Left lung (tissue), 4 donors: ENCODE measurements at regions not wholly inside any gene's neighbourhood (a gene's known extent, or its start where the extent isn't known, plus 50 kb on each side); places are given as distances from the start of the nearest gene placed in this dataset.
"Not testable (repeated sequence)": the region's sequence is repeated elsewhere in the genome, so short reads cannot be mapped to it uniquely, and the experiment has no call there.

ENCODE experiments used
- ATAC-seq: fragments of 200-7000 bp; cut with Tn5 transposase; one replicate; pipeline ENCODE4 v1.9.1; 2020; ENCODE audit warnings: moderate library complexity
- DNase-seq, 4 donors: peaks; one replicate each; pipeline ENCODE4 v3.0.0-alpha.2; 2013 to 2020
- H3K27ac ChIP-seq, 2 donors: fragments of 200-600 bp; sonication (generic) in 1 of 2; one replicate each; pipeline versions ENCODE4 v1.5.0 to v1.8.0; 2020 to 2021
- H3K27me3 ChIP-seq, 2 donors: fragments of 200-600 bp; sonication (generic) in 1 of 2; one replicate each; pipeline versions ENCODE4 v1.5.0 to v1.8.0; 2020 to 2021
- H3K36me3 ChIP-seq, 2 donors: fragments of 200-600 bp; sonication (generic) in 1 of 2; one replicate each; pipeline versions ENCODE4 v1.5.0 to v1.8.0; 2020 to 2021
- H3K4me1 ChIP-seq, 2 donors: fragments of 200-600 bp; one replicate each; pipeline ENCODE4 v1.8.0; 2021
- H3K4me3 ChIP-seq, 2 donors: fragments of 200-600 bp; sonication (generic) in 1 of 2; one replicate each; pipeline versions ENCODE4 v1.5.0 to v1.8.0; 2020 to 2021; ENCODE audit warnings: mild to moderate bottlenecking in 1 of 2
- H3K9me3 ChIP-seq, 2 donors: fragments of 200-600 bp; sonication (generic) in 1 of 2; one replicate each; pipeline versions ENCODE4 v1.5.0 to v1.8.0; 2020 to 2021
- intact Hi-C, 2 donors: fragments of 100-400 bp; cut with DNase I; formaldehyde crosslinking; loops; one replicate each; pipeline versions ENCODE4 v1.11.2 to v1.14.2; 2022
- TF ChIP-seq, protein P1 (sequence below), 2 donors: fragments of 200-600 bp; sonication (generic) in 1 of 2; IDR thresholded peaks; one replicate each; pipeline versions ENCODE4 v1.5.0 to v1.8.0; 2021; ENCODE audit warnings: antibody characterized with exemption in 2 of 2
- donor health status: DM: no; HTN: yes; CAD: no.
- donor health status: DM: no; HTN: no; CAD: no.

DNA sequence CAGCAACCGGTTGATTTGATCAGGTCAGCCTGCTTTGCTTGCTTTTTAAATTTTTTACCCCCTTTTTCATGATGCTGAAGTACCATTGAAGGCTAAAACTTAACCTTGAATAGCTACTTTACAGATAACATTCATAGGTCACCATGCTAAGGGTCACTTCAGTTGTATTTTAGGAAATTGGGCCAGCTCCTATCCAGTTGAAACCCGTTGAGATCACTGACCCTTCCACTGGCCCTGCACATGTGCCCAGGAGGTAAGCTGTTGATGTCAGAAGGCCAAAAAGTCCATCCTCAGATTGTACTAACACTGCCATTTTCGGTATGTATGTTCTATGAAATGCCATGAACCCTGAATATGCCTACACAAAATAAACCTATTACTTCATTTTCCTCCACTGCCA is 133.0 kb upstream of the FAT4 start:
- ATAC-seq, result peak; percentile 90
- no peak overlapping the region for H3K27ac ChIP-seq
- H3K27me3 ChIP-seq, result no peaks in the 10 kb centered on the region
- H3K4me1 ChIP-seq, result no peaks in the 10 kb centered on the region
- H3K4me3 ChIP-seq, result no peak overlapping the region
- TF ChIP-seq, protein P1, sequence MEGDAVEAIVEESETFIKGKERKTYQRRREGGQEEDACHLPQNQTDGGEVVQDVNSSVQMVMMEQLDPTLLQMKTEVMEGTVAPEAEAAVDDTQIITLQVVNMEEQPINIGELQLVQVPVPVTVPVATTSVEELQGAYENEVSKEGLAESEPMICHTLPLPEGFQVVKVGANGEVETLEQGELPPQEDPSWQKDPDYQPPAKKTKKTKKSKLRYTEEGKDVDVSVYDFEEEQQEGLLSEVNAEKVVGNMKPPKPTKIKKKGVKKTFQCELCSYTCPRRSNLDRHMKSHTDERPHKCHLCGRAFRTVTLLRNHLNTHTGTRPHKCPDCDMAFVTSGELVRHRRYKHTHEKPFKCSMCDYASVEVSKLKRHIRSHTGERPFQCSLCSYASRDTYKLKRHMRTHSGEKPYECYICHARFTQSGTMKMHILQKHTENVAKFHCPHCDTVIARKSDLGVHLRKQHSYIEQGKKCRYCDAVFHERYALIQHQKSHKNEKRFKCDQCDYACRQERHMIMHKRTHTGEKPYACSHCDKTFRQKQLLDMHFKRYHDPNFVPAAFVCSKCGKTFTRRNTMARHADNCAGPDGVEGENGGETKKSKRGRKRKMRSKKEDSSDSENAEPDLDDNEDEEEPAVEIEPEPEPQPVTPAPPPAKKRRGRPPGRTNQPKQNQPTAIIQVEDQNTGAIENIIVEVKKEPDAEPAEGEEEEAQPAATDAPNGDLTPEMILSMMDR (IDR thresholded peaks at IDR 0.05), result no peak
- peak in 1 of 4 donors; percentile 2 for DNase-seq
- H3K36me3 ChIP-seq, result no peaks in the 10 kb centered on the region
- intact Hi-C loops, result no loop called here
- no peaks in the 10 kb centered on the region for H3K9me3 ChIP-seq

DNA sequence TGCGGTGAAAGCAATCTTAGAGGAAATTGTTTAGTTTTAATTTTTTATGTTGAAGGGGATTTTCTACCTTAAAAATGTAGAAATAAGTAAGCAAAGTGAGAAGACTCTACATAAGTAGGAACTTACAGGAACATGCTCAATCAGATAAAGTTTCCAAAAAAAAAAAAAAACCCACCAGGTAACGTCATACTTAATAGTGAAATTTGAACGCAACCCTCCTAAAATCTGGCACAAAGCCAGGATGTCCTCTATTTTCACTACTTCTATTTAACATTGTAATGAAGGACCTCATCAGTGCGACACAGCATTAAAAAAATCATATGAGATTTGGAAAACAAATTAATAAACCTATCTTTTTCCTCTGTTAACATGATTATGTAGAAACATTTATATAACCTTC is 135.0 kb upstream of the FAT4 start:
- H3K4me1 ChIP-seq, result no peaks in the 10 kb centered on the region
- H3K36me3 ChIP-seq, result no peaks in the 10 kb centered on the region
- H3K27ac ChIP-seq, result no peak overlapping the region
- ATAC-seq (no peak), DNase-seq (no peak)
- intact Hi-C loops, result no loop called here
- H3K9me3 ChIP-seq, result no peaks in the 10 kb centered on the region
- H3K27me3 ChIP-seq, result no peaks in the 10 kb centered on the region
- H3K4me3 ChIP-seq, result no peak overlapping the region
- TF ChIP-seq, protein P1 (IDR thresholded peaks at IDR 0.05), result no peak

DNA sequence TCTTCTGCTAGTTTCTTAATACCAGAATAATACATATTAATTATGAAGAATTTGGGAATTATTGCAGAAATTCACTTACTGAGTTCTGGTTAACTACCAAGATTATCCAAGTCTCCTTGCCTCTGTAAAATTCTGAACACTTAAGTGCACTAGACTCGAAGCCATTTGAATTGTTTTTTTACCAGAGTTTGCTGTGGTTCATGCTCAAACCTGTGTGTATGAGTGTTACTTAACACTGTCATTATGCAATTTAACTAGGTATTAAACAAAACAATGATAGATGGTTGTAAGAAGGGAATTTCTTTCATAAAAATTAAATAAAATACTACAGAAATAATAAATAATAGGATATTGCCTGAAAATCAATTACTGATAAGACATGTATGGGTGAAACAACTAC is 145.6 kb upstream of the FAT4 start:
- intact Hi-C loops, result no loop called here
- ATAC-seq, result peak; percentile 52

DNA sequence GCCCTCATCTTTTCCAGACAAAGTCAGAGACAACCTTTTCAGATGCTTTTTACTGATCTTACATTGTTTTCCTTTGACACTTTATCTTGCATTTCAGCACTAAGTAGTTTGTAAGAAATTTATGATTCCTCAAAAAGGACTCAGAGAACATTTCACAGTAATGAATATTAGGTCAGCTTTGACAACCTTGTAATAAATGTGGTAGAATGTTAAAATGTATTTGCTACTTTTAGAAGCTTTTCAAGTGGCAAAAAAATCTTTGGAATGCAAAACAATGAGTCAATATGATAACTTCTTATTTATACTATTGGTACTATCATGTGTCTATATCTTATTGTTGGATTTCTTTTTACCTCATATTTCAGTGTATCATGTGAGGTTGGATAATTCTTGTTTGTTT is 146.2 kb upstream of the FAT4 start:
- H3K27ac ChIP-seq, result no peak overlapping the region
- no peaks in the 10 kb centered on the region for H3K27me3 ChIP-seq
- no peak overlapping the region for H3K4me3 ChIP-seq
- intact Hi-C loops, result no loop called here
- no peaks in the 10 kb centered on the region for H3K36me3 ChIP-seq
- DNase-seq (no peak), ATAC-seq (no peak)
- TF ChIP-seq, protein P1 (IDR thresholded peaks at IDR 0.05), result no peak
- H3K4me1 ChIP-seq, result no peaks in the 10 kb centered on the region
- H3K9me3 ChIP-seq, result peaks cover 0 to 5% of the 10 kb centered on the region in 2 donors

More for the DNA sequence above, 145.6 kb upstream of the FAT4 start:
- peaks cover 0 to 5% of the 10 kb centered on the region in 2 donors for H3K9me3 ChIP-seq
- no peaks in the 10 kb centered on the region for H3K27me3 ChIP-seq
- H3K4me1 ChIP-seq, result no peaks in the 10 kb centered on the region
- H3K36me3 ChIP-seq, result no peaks in the 10 kb centered on the region
- H3K4me3 ChIP-seq, result no peak overlapping the region
- no peak overlapping the region for H3K27ac ChIP-seq
- TF ChIP-seq, protein P1 (IDR thresholded peaks at IDR 0.05), result no peak
- DNase-seq, result no peak

DNA sequence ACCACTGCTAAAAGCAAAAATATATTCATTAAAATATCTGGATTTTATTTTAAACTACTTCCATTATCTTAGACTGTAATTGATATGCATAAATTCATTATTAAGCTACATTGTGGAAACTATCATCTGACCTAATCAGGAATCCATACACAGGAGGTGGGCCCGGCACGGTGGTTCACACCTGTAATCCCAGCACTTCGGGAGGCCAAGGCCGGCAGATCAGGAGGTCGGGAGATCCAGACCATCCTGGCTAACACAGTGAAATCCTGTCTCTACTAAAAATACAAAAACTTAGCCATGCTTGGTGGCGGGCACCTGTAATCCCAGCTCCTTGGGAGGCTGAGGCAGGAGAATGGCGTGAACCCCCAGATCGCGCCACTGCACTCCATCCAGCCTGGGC is 148.7 kb upstream of the FAT4 start:
- DNase-seq, result peak in 1 of 4 donors; percentile 58

DNA sequence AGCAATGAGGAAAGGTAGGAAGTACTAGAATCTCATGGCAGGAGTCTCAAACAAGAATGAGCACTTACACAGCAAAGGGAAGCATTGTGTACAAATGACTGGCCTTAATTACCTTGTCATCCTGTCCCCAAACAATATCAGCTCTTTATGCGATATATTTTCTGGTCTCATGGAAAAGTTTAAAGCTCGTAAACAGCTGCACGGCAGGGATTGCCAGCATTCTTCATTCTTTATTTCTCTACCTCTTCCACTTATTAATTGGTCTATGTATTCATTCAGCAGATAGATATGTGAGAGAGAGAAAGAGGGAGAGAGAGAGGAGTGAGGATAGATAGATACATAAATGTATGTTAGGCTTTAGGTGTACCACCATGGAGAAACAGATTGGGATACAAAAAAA is 155.8 kb upstream of the FAT4 start:
- Histone ChIP-seq H3K4me3 (no peak overlapping the region), H3K9me3 (peaks cover 0 to 2% of the 10 kb centered on the region in 2 donors), H3K36me3 (no peaks in the 10 kb centered on the region), H3K27ac (no peak overlapping the region), H3K4me1 (no peaks in the 10 kb centered on the region), H3K27me3 (no peaks in the 10 kb centered on the region)
- ATAC-seq (no peak), DNase-seq (no peak)
- intact Hi-C loops, result no loop called here
- TF ChIP-seq, protein P1 (IDR thresholded peaks at IDR 0.05), result no peak

More for the DNA sequence above, 148.7 kb upstream of the FAT4 start:
- ATAC-seq, intact Hi-C loops, H3K9me3 ChIP-seq, H3K36me3 ChIP-seq, H3K4me3 ChIP-seq, H3K27me3 ChIP-seq, H3K4me1 ChIP-seq, H3K27ac ChIP-seq: not testable (repeated sequence)
